Thoracic aorta (tissue), 2 donors: ENCODE measurements at regions not wholly inside any gene's neighbourhood (a gene's known extent, or its start where the extent isn't known, plus 50 kb on each side); places are given as distances from the start of the nearest gene placed in this dataset.
A peak's percentile ranks its signal among the peaks of the same experiment; 100 is the strongest.

Source experiments
- ATAC-seq: fragments of 150-250 bp; one replicate; pipeline ENCODE4 v1.8.0; 2017; ENCODE audit warnings: low read depth; ENCODE audit not compliant: insufficient number of reproducible peaks, low FRiP score
- DNase-seq: peaks from one replicate; pipeline ENCODE4 v3.0.0-alpha.2; 2020; ENCODE audit warnings: low spot score
- H3K27ac ChIP-seq, 2 donors: fragments of 200-600 bp; sonication (generic); 1 replicate in 1 of 2; 2 replicates in 1 of 2; pipeline ENCODE4 v1.5.1; 2016; ENCODE audit warnings: mild to moderate bottlenecking in 2 of 2, moderate library complexity in 2 of 2
- H3K27me3 ChIP-seq: fragments of 200-600 bp; sonication (generic); replicated peaks from 2 replicates; pipeline ENCODE4 v1.6.0; 2016; ENCODE audit warnings: mild to moderate bottlenecking; ENCODE audit not compliant: insufficient read depth
- H3K36me3 ChIP-seq: fragments of 200-600 bp; sonication (generic); one replicate; pipeline ENCODE4 v1.5.1; 2016
- H3K4me1 ChIP-seq, 2 donors: fragments of 200-600 bp; sonication (generic); 1 replicate in 1 of 2; 2 replicates in 1 of 2; pipeline versions ENCODE4 v1.5.1 to v1.6.0; 2016; ENCODE audit warnings: low read depth in 2 of 2, mild to moderate bottlenecking in 1 of 2; ENCODE audit not compliant: control insufficient read depth in 1 of 2
- H3K4me3 ChIP-seq: fragments of 200-600 bp; sonication (generic); 2 replicates; pipeline ENCODE4 v1.5.1; 2016; ENCODE audit warnings: mild to moderate bottlenecking
- H3K9me3 ChIP-seq: fragments of 200-600 bp; sonication (generic); 2 replicates; pipeline ENCODE4 v1.5.1; 2016
- CTCF ChIP-seq: fragments of 200-600 bp; sonication (generic); IDR thresholded peaks from one replicate; pipeline ENCODE4 v1.5.1; 2019; ENCODE audit warnings: antibody characterized with exemption

GRCh38 chr5:54823006-54823405 lies 162.4 kb downstream of the ESM1 start:
- DNase-seq (no peak), ATAC-seq (no peak)
- Histone ChIP-seq H3K4me3 (no peak overlapping the region), H3K27me3 (no peaks in the 10 kb centered on the region), H3K4me1 (peaks cover 18 to 35% of the 10 kb centered on the region in 2 donors), H3K36me3 (no peaks in the 10 kb centered on the region), H3K9me3 (no peaks in the 10 kb centered on the region), H3K27ac (peak overlapping the region in 1 of 2 donors; percentile 82)
- no peak for TF ChIP-seq CTCF

- Histone ChIP-seq H3K4me1 (peaks cover 18 to 35% of the 10 kb centered on the region in 2 donors), H3K27me3 (no peaks in the 10 kb centered on the region), H3K4me3 (no peak overlapping the region), H3K36me3 (no peaks in the 10 kb centered on the region), H3K9me3 (no peaks in the 10 kb centered on the region), H3K27ac (peak overlapping the region in 1 of 2 donors; percentile 82)
- ATAC-seq: no peak
- DNase-seq: no peak
- TF ChIP-seq CTCF: no peak
These were observed 163.1 kb downstream of the ESM1 start for GRCh38 chr5:54822324-54822687.

- Histone ChIP-seq H3K4me1 (peaks cover 18 to 35% of the 10 kb centered on the region in 2 donors), H3K36me3 (no peaks in the 10 kb centered on the region), H3K9me3 (no peaks in the 10 kb centered on the region), H3K27ac (peak overlapping the region; percentile 82 to 83), H3K27me3 (no peaks in the 10 kb centered on the region), H3K4me3 (no peak overlapping the region)
- DNase-seq (no peak), ATAC-seq (no peak)
- no peak for TF ChIP-seq CTCF
These were observed 163.7 kb downstream of the ESM1 start for GRCh38 chr5:54821445-54822323.

GRCh38 chr5:54820346-54821134 lies 164.9 kb downstream of the ESM1 start:
- Histone ChIP-seq H3K27ac (peak overlapping the region; percentile 82 to 83), H3K4me1 (peaks cover 18 to 35% of the 10 kb centered on the region in 2 donors)
- ATAC-seq: peak; percentile 48

More at GRCh38 chr5:54820346-54821134, 164.9 kb downstream of the ESM1 start:
- H3K4me3 ChIP-seq: no peak overlapping the region
- H3K27me3 ChIP-seq: no peaks in the 10 kb centered on the region
- no peak for DNase-seq
- no peaks in the 10 kb centered on the region for H3K9me3 ChIP-seq
- H3K36me3 ChIP-seq: no peaks in the 10 kb centered on the region
- no peak for TF ChIP-seq CTCF
